ENCODE measurements at regions not wholly inside any gene's neighbourhood (a gene's known extent, or its start where the extent isn't known, plus 50 kb on each side); places are given as distances from the start of the nearest gene placed in this dataset.

DNA sequence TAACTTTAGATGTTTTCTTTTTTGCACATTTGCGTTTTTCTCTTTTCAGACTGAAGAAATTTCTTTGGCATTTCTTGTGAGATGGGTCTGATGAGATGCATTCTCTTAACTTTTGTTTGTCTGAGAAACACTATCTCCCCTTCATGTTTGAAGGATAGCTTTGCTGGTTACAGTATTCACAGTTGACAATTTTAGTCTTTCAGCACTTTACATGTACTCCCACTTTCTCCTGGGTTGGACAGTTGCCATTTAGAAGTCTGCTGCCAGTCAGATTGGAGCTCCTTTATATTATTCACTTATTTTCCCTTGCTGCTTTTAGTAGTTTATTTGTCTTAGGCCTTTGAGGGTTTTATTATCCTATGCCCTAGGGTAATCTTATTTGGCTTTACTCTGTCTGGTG is 67.3 kb upstream of the VOPP1 start:
- Histone ChIP-seq H3K4me3 (ENCODE audit: low read length) (no peak overlapping the region), H2AFZ (ENCODE audit: low read depth, low read length) (no peak overlapping the region), H3K9ac (ENCODE audit: low read length) (no peak overlapping the region), H4K20me1 (ENCODE audit: insufficient read depth, low read length) (no peaks in the 10 kb centered on the region), H3K4me2 (ENCODE audit: low read length) (no peak overlapping the region), H3K27ac (ENCODE audit: low read length) (no peak overlapping the region), H3K27me3 (ENCODE audit: low read depth, low read length) (no peaks in the 10 kb centered on the region), H3K36me3 (replicated peaks; ENCODE audit: low read depth, low read length) (no peaks in the 10 kb centered on the region), H3K9me3 (ENCODE audit: insufficient read depth, low read length) (0 out of 2 replicates have a peak, but pooled peaks cover 3% of the 10 kb centered on the region), H3K79me2 (ENCODE audit: low read length) (no peaks in the 10 kb centered on the region), H3K4me1 (ENCODE audit: low read length) (0 out of 2 replicates have a peak, but pooled peaks cover 6% of the 10 kb centered on the region)
- TF ChIP-seq, protein P1, sequence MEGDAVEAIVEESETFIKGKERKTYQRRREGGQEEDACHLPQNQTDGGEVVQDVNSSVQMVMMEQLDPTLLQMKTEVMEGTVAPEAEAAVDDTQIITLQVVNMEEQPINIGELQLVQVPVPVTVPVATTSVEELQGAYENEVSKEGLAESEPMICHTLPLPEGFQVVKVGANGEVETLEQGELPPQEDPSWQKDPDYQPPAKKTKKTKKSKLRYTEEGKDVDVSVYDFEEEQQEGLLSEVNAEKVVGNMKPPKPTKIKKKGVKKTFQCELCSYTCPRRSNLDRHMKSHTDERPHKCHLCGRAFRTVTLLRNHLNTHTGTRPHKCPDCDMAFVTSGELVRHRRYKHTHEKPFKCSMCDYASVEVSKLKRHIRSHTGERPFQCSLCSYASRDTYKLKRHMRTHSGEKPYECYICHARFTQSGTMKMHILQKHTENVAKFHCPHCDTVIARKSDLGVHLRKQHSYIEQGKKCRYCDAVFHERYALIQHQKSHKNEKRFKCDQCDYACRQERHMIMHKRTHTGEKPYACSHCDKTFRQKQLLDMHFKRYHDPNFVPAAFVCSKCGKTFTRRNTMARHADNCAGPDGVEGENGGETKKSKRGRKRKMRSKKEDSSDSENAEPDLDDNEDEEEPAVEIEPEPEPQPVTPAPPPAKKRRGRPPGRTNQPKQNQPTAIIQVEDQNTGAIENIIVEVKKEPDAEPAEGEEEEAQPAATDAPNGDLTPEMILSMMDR (IDR thresholded peaks at IDR 0.05; ENCODE audit: low read depth, low read length): no peak
- no peak for TF ChIP-seq EZH2phosphoT487 (IDR thresholded peaks at IDR 0.05; ENCODE audit: low read depth)

GRCh38 chr7:55629051-55629677 is 56.9 kb upstream of the VOPP1 start:
- Histone ChIP-seq H3K9me3 (ENCODE audit: insufficient read depth, low read length) (0 out of 2 replicates have a peak, but pooled peaks cover 4% of the 10 kb centered on the region), H3K4me1 (ENCODE audit: low read length) (no peaks in the 10 kb centered on the region), H2AFZ (ENCODE audit: low read depth, low read length) (no peak overlapping the region), H3K4me2 (ENCODE audit: low read length) (no peak overlapping the region), H3K27ac (ENCODE audit: low read length) (no peak overlapping the region), H4K20me1 (ENCODE audit: insufficient read depth, low read length) (no peaks in the 10 kb centered on the region), H3K27me3 (ENCODE audit: low read depth, low read length) (peaks cover 3% of the 10 kb centered on the region; the same call in 1 of the 2 replicates), H3K79me2 (ENCODE audit: low read length) (no peaks in the 10 kb centered on the region), H3K9ac (ENCODE audit: low read length) (no peak overlapping the region), H3K4me3 (ENCODE audit: low read length) (no peak overlapping the region), H3K36me3 (replicated peaks; ENCODE audit: low read depth, low read length) (no peaks in the 10 kb centered on the region)
- no peak for TF ChIP-seq EZH2phosphoT487 (IDR thresholded peaks at IDR 0.05; ENCODE audit: low read depth)

GRCh38 chr7:55624813-55625212 is 52.5 kb upstream of the VOPP1 start:
- no peak for TF ChIP-seq EZH2phosphoT487 (IDR thresholded peaks at IDR 0.05; ENCODE audit: low read depth)
- TF ChIP-seq, protein P1 (IDR thresholded peaks at IDR 0.05; ENCODE audit: low read depth, low read length): no peak
- H2AFZ ChIP-seq (ENCODE audit: low read depth, low read length): no peak overlapping the region
- no peaks in the 10 kb centered on the region; the same call in 1 of the 2 replicates for H3K27me3 ChIP-seq (ENCODE audit: low read depth, low read length)
- H3K4me3 ChIP-seq (ENCODE audit: low read length): no peak overlapping the region
- H3K4me2 ChIP-seq (ENCODE audit: low read length): no peak overlapping the region
- H3K36me3 ChIP-seq (replicated peaks; ENCODE audit: low read depth, low read length): no peaks in the 10 kb centered on the region
- 0 out of 2 replicates have a peak, but pooled peaks cover 4% of the 10 kb centered on the region for H3K9me3 ChIP-seq (ENCODE audit: insufficient read depth, low read length)
- H3K9ac ChIP-seq (ENCODE audit: low read length): no peak overlapping the region
- no peaks in the 10 kb centered on the region for H3K4me1 ChIP-seq (ENCODE audit: low read length)
- H3K27ac ChIP-seq (ENCODE audit: low read length): no peak overlapping the region
- no peaks in the 10 kb centered on the region for H3K79me2 ChIP-seq (ENCODE audit: low read length)
- no peaks in the 10 kb centered on the region for H4K20me1 ChIP-seq (ENCODE audit: insufficient read depth, low read length)

GRCh38 chr7:55623617-55624016 is 51.3 kb upstream of the VOPP1 start:
- no peak overlapping the region for H2AFZ ChIP-seq (ENCODE audit: low read depth, low read length)
- H3K79me2 ChIP-seq (ENCODE audit: low read length): no peaks in the 10 kb centered on the region
- H3K4me1 ChIP-seq (ENCODE audit: low read length): no peaks in the 10 kb centered on the region
- H4K20me1 ChIP-seq (ENCODE audit: insufficient read depth, low read length): no peaks in the 10 kb centered on the region
- TF ChIP-seq EZH2phosphoT487 (IDR thresholded peaks at IDR 0.05; ENCODE audit: low read depth): no peak
- TF ChIP-seq, protein P1 (IDR thresholded peaks at IDR 0.05; ENCODE audit: low read depth, low read length): no peak
- H3K9me3 ChIP-seq (ENCODE audit: insufficient read depth, low read length): 0 out of 2 replicates have a peak, but pooled peaks cover 4% of the 10 kb centered on the region
- H3K27ac ChIP-seq (ENCODE audit: low read length): no peak overlapping the region
- H3K27me3 ChIP-seq (ENCODE audit: low read depth, low read length): no peaks in the 10 kb centered on the region; the same call in 1 of the 2 replicates
- no peak overlapping the region for H3K4me3 ChIP-seq (ENCODE audit: low read length)
- no peak overlapping the region for H3K4me2 ChIP-seq (ENCODE audit: low read length)
- no peaks in the 10 kb centered on the region for H3K36me3 ChIP-seq (replicated peaks; ENCODE audit: low read depth, low read length)
- no peak overlapping the region for H3K9ac ChIP-seq (ENCODE audit: low read length)
